ENCODE measurements at regions not wholly inside any gene's neighbourhood (a gene's known extent, or its start where the extent isn't known, plus 50 kb on each side); places are given as distances from the start of the nearest gene placed in this dataset.

DNA sequence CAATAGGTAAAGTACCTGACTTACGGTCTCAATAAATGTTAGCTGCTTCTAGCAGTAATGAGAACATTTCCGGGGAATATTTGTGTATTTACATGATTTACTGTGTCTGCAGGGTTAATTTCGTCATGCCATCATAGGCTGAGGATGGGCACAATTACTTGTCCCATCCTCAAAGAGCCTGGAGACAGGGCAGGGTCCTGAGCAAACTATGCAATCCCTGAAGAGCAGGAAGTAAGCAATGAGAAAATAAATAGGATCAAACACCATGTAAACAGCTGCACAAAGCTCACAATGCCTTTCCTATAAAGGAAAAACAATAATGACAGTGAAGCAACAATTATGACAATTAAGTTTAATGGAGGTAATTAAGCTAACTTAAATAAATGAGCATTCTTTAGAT lies 114.6 kb upstream of the FOXQ1 start:
- Histone ChIP-seq H3K27me3 (replicated peaks; ENCODE audit: control insufficient read depth, insufficient read depth, low read length) (no peaks in the 10 kb centered on the region), H3K9me3 (ENCODE audit: control insufficient read depth, low read length) (peaks cover 31% of the 10 kb centered on the region), H3K36me3 (ENCODE audit: control insufficient read depth, insufficient read depth, low read length, severe bottlenecking) (no peaks in the 10 kb centered on the region), H3K9ac (ENCODE audit: low read length) (no peak overlapping the region), H3K4me3 (ENCODE audit: low read length) (no peak overlapping the region), H3K4me1 (ENCODE audit: control insufficient read depth, insufficient read depth, low read length) (peaks cover 16% of the 10 kb centered on the region)
- no peak for DNase-seq (ENCODE audit: low read depth)

DNA sequence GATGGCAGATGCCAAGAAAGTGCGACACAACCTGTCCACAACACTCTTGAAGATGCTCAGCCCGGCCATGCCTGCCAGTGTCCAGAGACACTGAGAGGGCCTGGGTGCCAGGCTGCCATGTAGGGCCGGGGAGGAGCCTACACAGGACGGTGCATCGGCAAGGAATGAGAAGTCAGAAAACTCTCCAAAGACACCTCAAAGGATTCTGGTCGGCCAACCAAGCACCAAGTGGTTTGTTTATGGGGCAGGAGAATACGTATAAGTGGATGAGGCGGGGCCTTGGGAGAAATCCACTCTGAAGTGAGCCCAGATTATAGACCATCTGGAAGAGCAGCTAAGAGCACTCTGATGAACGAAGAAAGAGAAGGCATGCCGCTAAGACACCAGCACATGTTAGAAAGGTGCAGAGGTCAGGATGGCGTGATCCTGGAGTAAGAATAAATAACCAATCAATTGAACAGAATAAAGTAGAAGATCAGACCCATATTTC lies 120.7 kb upstream of the FOXQ1 start:
- no peak overlapping the region for H3K4me3 ChIP-seq (ENCODE audit: low read length)
- H3K9me3 ChIP-seq (ENCODE audit: control insufficient read depth, low read length): peaks cover 26% of the 10 kb centered on the region
- H3K4me1 ChIP-seq (ENCODE audit: control insufficient read depth, insufficient read depth, low read length): peaks cover 9% of the 10 kb centered on the region
- no peak overlapping the region for H3K9ac ChIP-seq (ENCODE audit: low read length)
- peaks cover under 1% of the 10 kb centered on the region for H3K27me3 ChIP-seq (replicated peaks; ENCODE audit: control insufficient read depth, insufficient read depth, low read length)
- no peak for DNase-seq (ENCODE audit: low read depth)
- H3K36me3 ChIP-seq (ENCODE audit: control insufficient read depth, insufficient read depth, low read length, severe bottlenecking): no peaks in the 10 kb centered on the region

DNA sequence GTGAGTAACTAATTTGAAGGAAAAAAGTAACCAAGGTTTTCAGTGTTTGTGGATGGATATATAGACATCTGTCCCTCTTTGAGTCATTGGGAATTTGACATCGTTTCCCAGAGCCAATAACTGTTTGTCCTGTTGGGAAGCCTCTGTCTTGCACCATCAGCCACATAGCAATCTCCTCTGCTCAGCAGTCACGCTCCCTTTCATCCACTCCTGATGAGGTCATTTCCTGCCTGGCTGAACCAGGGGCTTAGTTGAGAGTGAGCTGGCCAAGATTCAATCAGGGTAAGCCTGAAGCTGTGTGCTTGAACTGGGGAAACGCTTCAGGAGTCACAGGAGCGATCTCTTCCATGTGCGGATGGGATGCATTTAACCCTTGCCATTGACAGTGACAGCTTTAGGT lies 121.5 kb upstream of the FOXQ1 start:
- H3K9ac ChIP-seq (ENCODE audit: low read length): no peak overlapping the region
- H3K4me1 ChIP-seq (ENCODE audit: control insufficient read depth, insufficient read depth, low read length): peaks cover 9% of the 10 kb centered on the region
- no peaks in the 10 kb centered on the region for H3K36me3 ChIP-seq (ENCODE audit: control insufficient read depth, insufficient read depth, low read length, severe bottlenecking)
- DNase-seq (ENCODE audit: low read depth): peak; percentile 95
- H3K9me3 ChIP-seq (ENCODE audit: control insufficient read depth, low read length): peaks cover 18% of the 10 kb centered on the region
- H3K27me3 ChIP-seq (replicated peaks; ENCODE audit: control insufficient read depth, insufficient read depth, low read length): peaks cover 6% of the 10 kb centered on the region
- no peak overlapping the region for H3K4me3 ChIP-seq (ENCODE audit: low read length)

DNA sequence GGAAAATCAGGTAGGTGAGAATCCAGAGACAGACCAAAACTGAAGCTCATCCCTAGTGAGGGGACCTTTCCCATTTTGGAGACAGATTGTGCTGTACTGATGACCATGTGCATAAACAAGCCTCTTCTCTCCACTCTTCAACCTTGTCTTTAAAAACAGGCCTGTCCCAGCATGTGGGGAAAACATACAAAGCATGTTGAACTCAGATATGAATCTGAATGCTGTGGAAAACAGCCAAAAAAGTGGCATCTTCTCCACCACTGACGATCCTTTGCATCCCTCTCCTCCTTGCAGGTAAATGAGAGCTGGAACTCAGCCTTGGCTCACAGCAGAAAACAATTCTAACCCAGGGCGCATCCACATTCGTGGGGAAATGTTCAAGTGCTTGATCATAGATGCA lies 123.7 kb upstream of the FOXQ1 start:
- Histone ChIP-seq H3K9ac (ENCODE audit: low read length) (no peak overlapping the region), H3K4me3 (ENCODE audit: low read length) (no peak overlapping the region), H3K36me3 (ENCODE audit: control insufficient read depth, insufficient read depth, low read length, severe bottlenecking) (no peaks in the 10 kb centered on the region), H3K9me3 (ENCODE audit: control insufficient read depth, low read length) (no peaks in the 10 kb centered on the region), H3K27me3 (replicated peaks; ENCODE audit: control insufficient read depth, insufficient read depth, low read length) (peaks cover 6% of the 10 kb centered on the region), H3K4me1 (ENCODE audit: control insufficient read depth, insufficient read depth, low read length) (peaks cover 12% of the 10 kb centered on the region)
- no peak for DNase-seq (ENCODE audit: low read depth)

DNA sequence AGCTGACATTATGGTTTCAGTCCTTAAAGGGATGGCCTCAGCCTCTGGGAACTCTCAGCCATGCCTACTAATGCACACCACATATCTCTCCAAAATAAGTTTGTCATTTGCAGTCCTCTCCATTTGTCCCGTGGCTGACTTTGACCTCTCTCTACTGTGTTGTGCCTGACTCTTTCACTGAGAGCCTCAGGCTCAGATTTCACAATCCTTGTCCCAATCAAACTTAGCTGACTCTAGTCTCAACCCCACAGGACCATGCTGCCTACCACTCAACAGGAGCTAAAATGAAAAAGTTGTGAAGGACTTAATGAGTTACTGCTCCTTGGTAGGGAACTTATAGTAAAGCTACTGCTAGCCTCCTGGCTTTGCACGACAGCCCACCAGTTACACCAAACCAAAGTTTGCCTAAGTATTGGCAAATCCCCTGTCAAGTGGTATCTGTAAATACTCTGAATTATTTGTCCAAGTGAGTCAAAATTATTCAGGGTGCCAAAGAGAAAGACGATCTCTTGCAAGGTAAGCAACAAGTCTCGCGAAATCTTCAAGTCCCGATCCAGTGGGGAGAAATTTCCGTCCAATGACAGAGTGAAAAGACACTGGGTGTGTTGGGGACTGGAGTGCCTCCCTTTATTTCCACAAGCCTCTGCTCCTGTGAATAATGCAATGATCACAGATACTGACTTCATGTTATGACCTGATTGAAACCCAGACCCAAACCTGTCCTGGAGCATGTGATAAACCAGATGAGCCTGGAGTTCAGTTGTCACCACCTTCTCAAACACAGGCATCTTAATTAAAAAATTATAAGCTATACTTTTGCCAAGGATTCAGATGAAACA lies 124.4 kb upstream of the FOXQ1 start:
- Histone ChIP-seq H3K9me3 (ENCODE audit: control insufficient read depth, low read length) (no peaks in the 10 kb centered on the region), H3K4me3 (ENCODE audit: low read length) (no peak overlapping the region), H3K9ac (ENCODE audit: low read length) (no peak overlapping the region), H3K4me1 (ENCODE audit: control insufficient read depth, insufficient read depth, low read length) (peaks cover 16% of the 10 kb centered on the region), H3K27me3 (replicated peaks; ENCODE audit: control insufficient read depth, insufficient read depth, low read length) (peaks cover 6% of the 10 kb centered on the region), H3K36me3 (ENCODE audit: control insufficient read depth, insufficient read depth, low read length, severe bottlenecking) (no peaks in the 10 kb centered on the region)
- peak; percentile 39 for DNase-seq (ENCODE audit: low read depth)

DNA sequence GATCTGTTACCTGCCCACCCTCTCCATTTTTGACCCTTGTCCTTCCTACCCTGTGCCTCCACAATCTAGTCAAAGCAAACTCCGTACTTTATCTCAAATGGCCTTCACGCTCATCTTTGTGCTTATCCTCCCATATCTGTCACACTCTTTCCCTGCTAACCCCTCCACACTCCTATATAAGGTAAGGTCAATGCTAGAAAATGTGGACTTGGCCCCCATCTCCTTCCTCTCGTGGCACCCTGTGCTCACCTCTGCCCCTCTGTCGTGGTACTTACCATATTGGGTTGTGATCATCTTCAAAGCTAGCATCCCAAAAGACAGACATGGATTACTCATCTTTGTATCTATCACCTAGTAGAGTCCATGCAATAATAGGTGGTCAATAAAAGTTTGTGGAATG lies 127.6 kb upstream of the FOXQ1 start:
- Histone ChIP-seq H3K9me3 (ENCODE audit: control insufficient read depth, low read length) (no peaks in the 10 kb centered on the region), H3K36me3 (ENCODE audit: control insufficient read depth, insufficient read depth, low read length, severe bottlenecking) (no peaks in the 10 kb centered on the region), H3K27me3 (replicated peaks; ENCODE audit: control insufficient read depth, insufficient read depth, low read length) (peaks cover 6% of the 10 kb centered on the region), H3K4me3 (ENCODE audit: low read length) (no peak overlapping the region), H3K9ac (ENCODE audit: low read length) (no peak overlapping the region), H3K4me1 (ENCODE audit: control insufficient read depth, insufficient read depth, low read length) (peaks cover 13% of the 10 kb centered on the region)
- no peak for DNase-seq (ENCODE audit: low read depth)

DNA sequence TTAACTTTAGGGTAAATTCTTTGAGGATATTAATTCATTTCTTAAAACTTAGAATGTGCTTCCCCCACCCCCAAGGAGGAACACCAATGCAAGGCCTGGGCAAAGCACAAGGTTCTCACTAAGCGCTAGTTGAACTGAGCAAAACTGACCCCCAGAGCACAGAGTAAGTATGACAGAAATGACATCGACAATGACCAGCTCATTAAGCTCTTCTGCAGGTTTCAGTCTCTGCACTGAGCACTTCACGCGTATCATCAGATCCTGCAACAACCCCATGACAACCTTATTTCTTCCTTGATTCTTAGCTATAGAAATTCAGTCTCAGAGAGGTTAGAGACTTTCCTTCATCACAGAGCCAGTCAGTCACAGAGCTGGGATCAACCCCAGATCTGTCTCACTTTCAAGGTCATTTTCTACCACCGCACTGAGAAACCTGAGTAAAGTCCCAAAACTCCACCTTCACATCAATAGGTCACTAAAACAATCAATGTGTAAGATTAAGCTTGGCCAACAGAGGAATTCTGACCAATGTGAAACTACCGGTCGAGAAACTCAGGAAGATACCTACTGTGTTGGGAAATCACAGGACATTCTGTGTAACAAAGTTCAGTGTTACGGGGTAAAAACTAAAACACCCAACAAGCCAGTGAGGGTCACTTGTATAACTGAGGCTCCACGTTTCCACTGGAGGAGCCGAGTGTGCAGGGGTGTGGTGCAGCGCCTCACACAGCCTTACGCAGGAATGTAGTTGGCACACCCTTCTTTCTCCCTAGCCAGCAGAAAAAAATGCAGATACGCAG lies 129.0 kb upstream of the FOXQ1 start:
- H3K9ac ChIP-seq (ENCODE audit: low read length): no peak overlapping the region
- DNase-seq (ENCODE audit: low read depth): no peak
- peaks cover 9% of the 10 kb centered on the region for H3K27me3 ChIP-seq (replicated peaks; ENCODE audit: control insufficient read depth, insufficient read depth, low read length)
- no peaks in the 10 kb centered on the region for H3K9me3 ChIP-seq (ENCODE audit: control insufficient read depth, low read length)
- peaks cover 13% of the 10 kb centered on the region for H3K4me1 ChIP-seq (ENCODE audit: control insufficient read depth, insufficient read depth, low read length)
- H3K36me3 ChIP-seq (ENCODE audit: control insufficient read depth, insufficient read depth, low read length, severe bottlenecking): no peaks in the 10 kb centered on the region
- no peak overlapping the region for H3K4me3 ChIP-seq (ENCODE audit: low read length)

DNA sequence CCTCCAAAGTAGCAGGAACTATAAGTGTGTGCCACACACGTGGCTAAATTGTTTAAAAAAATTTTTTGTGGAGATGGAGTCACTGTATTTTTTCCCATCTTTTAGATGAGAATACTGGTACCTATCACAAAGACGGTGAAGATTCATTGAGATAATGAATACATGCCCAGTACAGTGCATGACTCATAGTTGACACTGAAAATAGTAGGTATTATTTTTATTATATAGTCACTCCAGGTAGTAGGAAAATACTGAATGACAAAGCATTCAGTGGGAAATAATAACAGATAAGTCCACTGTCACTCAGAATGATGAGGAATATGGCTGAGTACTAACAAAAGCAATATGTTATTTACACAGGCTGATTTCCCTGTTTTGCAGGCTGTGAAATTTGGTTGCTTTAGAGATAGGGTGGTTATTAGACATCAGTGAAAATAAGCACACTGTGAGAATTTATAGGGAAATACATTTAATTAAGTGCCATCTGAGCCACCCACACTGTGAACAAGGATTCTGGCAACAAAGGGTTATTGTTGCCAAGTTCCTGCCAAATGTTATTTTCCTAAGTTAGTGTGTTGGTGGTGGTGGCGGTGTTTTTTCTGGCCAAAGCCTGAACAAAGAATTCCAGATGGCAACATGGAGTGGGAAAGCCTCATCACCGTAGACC lies 129.8 kb upstream of the FOXQ1 start:
- Histone ChIP-seq H3K4me1 (ENCODE audit: control insufficient read depth, insufficient read depth, low read length) (peaks cover 13% of the 10 kb centered on the region), H3K36me3 (ENCODE audit: control insufficient read depth, insufficient read depth, low read length, severe bottlenecking) (no peaks in the 10 kb centered on the region), H3K9ac (ENCODE audit: low read length) (no peak overlapping the region), H3K27me3 (replicated peaks; ENCODE audit: control insufficient read depth, insufficient read depth, low read length) (peaks cover 9% of the 10 kb centered on the region), H3K9me3 (ENCODE audit: control insufficient read depth, low read length) (no peaks in the 10 kb centered on the region), H3K4me3 (ENCODE audit: low read length) (no peak overlapping the region)
- no peak for DNase-seq (ENCODE audit: low read depth)

DNA sequence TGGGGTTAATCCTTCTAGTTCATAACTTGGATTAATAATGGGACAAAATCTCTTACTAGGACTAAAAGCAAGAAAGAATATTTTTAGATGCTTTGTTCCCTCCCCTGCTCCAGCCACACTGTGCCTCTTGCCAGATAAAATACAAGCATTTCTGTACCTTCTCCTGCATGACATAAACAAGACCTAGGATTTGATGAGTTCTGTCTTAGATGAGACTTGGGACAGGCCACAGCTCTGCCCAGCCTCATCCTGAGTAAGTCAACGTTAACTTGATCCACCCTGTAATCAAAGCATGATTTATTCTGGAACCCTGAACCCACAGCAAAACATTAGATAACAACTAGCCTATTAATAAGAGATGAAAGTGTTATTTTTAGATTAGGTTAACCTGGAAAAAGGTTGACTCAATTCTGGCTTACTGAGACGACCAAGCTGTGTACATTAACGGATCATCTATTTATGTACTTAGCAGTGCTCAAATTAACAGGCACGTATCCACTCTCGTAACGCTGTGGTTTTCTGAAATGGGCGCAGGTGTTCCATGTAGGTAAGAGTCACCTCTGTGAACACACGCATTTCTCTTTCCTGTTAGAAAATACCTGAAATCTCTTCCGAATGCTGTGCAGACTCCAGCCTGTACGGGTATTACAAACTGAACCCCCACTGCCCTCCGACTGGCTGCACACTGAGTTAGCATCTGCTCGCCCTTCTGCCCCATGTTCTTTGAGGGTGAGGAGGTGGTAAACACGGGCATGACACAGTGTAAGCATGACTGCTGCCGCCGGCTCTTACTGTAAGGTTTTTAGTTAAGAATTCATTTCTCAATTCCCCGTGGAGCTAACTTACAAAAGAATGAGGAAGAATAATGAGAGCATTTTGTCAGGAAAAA lies 132.1 kb upstream of the FOXQ1 start:
- H3K9ac ChIP-seq (ENCODE audit: low read length): no peak overlapping the region
- no peaks in the 10 kb centered on the region for H3K36me3 ChIP-seq (ENCODE audit: control insufficient read depth, insufficient read depth, low read length, severe bottlenecking)
- no peak for DNase-seq (ENCODE audit: low read depth)
- no peaks in the 10 kb centered on the region for H3K9me3 ChIP-seq (ENCODE audit: control insufficient read depth, low read length)
- peaks cover 3% of the 10 kb centered on the region for H3K27me3 ChIP-seq (replicated peaks; ENCODE audit: control insufficient read depth, insufficient read depth, low read length)
- H3K4me3 ChIP-seq (ENCODE audit: low read length): no peak overlapping the region
- peaks cover 22% of the 10 kb centered on the region for H3K4me1 ChIP-seq (ENCODE audit: control insufficient read depth, insufficient read depth, low read length)

DNA sequence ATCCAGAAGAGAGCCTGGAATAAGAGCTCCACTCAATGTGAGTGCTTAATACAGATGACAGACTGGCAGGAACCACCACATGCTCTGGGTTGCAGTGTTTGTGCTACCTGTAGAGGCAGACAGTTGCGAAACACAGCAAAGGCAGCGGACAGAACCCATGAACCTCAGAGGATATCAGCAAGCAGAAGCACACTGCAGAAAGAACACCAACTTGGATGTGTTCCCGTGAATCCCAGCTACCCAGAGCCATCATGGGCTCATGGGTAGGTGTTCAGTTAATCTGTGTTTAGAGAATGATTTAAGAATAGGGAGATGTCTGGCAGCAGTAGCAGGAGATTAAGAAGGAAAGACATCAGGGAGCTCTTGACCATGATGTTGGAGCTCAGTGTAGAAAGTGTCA lies 133.3 kb upstream of the FOXQ1 start:
- DNase-seq (ENCODE audit: low read depth): no peak
- Histone ChIP-seq H3K27me3 (replicated peaks; ENCODE audit: control insufficient read depth, insufficient read depth, low read length) (peaks cover 3% of the 10 kb centered on the region), H3K36me3 (ENCODE audit: control insufficient read depth, insufficient read depth, low read length, severe bottlenecking) (no peaks in the 10 kb centered on the region), H3K4me1 (ENCODE audit: control insufficient read depth, insufficient read depth, low read length) (peaks cover 22% of the 10 kb centered on the region), H3K4me3 (ENCODE audit: low read length) (no peak overlapping the region), H3K9me3 (ENCODE audit: control insufficient read depth, low read length) (no peaks in the 10 kb centered on the region), H3K9ac (ENCODE audit: low read length) (no peak overlapping the region)
